Caco-2 (cell line): ENCODE measurements at regions not wholly inside any gene's neighbourhood (a gene's known extent, or its start where the extent isn't known, plus 50 kb on each side); places are given as distances from the start of the nearest gene placed in this dataset.

Experiments
- BruUV-seq: library from RNA; stranded (reverse); fragments of 400-500 nt; replicated peaks from 2 replicates; lab custom pipeline; 2021; lab: Mats Ljungman, UMichigan
- CTCF ChIA-PET: fragments of 300-600 bp; sonication (Branson Sonifier 250); formaldehyde crosslinking; loops from one replicate; lab custom pipeline; 2022; ENCODE audit warnings: antibody characterized with exemption; lab: Charles Lee
- POLR2A ChIA-PET: fragments of 300-600 bp; sonication (Branson Sonifier 250); formaldehyde crosslinking; loops from one replicate; lab custom pipeline; 2022; ENCODE audit warnings: antibody characterized with exemption; lab: Charles Lee
- DNase-seq, 2 experiments: peaks; one replicate each; pipeline versions ENCODE4 v3.0.0 to v3.0.0-alpha.2; 2020 to 2022
- H3K27me3 ChIP-seq: replicated peaks from 2 replicates; pipeline ENCODE4 v1.6.0; 2011; ENCODE audit warnings: low read length; ENCODE audit not compliant: control insufficient read depth, insufficient read depth
- H3K36me3 ChIP-seq: 2 replicates; pipeline ENCODE4 v1.5.1; 2011; ENCODE audit warnings: low read length; ENCODE audit not compliant: control insufficient read depth, insufficient read depth
- H3K4me1 ChIP-seq: fragments of 250-450 bp; sonication (Bioruptor Pico); 2 replicates; pipeline ENCODE4 v1.5.1; 2020; ENCODE audit warnings: mild to moderate bottlenecking
- H3K4me3 ChIP-seq: 2 replicates; pipeline ENCODE4 v1.5.1; 2011; ENCODE audit warnings: low read depth, mild to moderate bottlenecking, control low read depth, low read length
- H3K9me3 ChIP-seq: fragments of 250-450 bp; sonication (Bioruptor Pico); 2 replicates; pipeline ENCODE4 v1.5.1; 2020; ENCODE audit warnings: mild to moderate bottlenecking, moderate library complexity
- H3K27ac Mint-ChIP-seq: one replicate; pipeline ENCODE4 v1.8.0; 2022; ENCODE audit warnings: mixed read lengths; ENCODE audit not compliant: unreplicated experiment
- H3K27me3 Mint-ChIP-seq: one replicate; pipeline ENCODE4 v1.8.0; 2022; ENCODE audit warnings: mixed read lengths; ENCODE audit not compliant: insufficient read depth, unreplicated experiment
- H3K36me3 Mint-ChIP-seq: one replicate; pipeline ENCODE4 v1.8.0; 2022; ENCODE audit warnings: mild to moderate bottlenecking, mixed read lengths; ENCODE audit not compliant: insufficient read depth, unreplicated experiment
- H3K4me1 Mint-ChIP-seq: one replicate; pipeline ENCODE4 v1.8.0; 2022; ENCODE audit warnings: low read depth, mixed read lengths; ENCODE audit not compliant: unreplicated experiment
- H3K4me3 Mint-ChIP-seq: one replicate; pipeline ENCODE4 v1.8.0; 2022; ENCODE audit warnings: mild to moderate bottlenecking, moderate library complexity, mixed read lengths; ENCODE audit not compliant: unreplicated experiment
- H3K9me3 Mint-ChIP-seq: one replicate; pipeline ENCODE4 v1.8.0; 2022; ENCODE audit warnings: mixed read lengths; ENCODE audit not compliant: unreplicated experiment
- intact Hi-C: fragments of 100-400 bp; cut with micrococcal nuclease; formaldehyde crosslinking; loops from one replicate; pipeline ENCODE4 v1.10.0; 2022; ENCODE audit not compliant: unreplicated experiment
- TF ChIP-seq, protein P1 (sequence below), 2 experiments: fragments of 200-600 bp in 1 of 2; IDR thresholded peaks; 1 replicate in 1 of 2; 2 replicates in 1 of 2; pipeline versions ENCODE4 v1.5.1 to v1.8.0; 2011 to 2022; ENCODE audit warnings: antibody characterized with exemption in 1 of 2, control low read depth in 1 of 2, inconsistent platforms in 1 of 2, low read depth in 1 of 2, low read length in 1 of 2, mild to moderate bottlenecking in 1 of 2, moderate library complexity in 1 of 2; ENCODE audit not compliant: insufficient read depth in 1 of 2, severe bottlenecking in 1 of 2, unreplicated experiment in 1 of 2

DNA sequence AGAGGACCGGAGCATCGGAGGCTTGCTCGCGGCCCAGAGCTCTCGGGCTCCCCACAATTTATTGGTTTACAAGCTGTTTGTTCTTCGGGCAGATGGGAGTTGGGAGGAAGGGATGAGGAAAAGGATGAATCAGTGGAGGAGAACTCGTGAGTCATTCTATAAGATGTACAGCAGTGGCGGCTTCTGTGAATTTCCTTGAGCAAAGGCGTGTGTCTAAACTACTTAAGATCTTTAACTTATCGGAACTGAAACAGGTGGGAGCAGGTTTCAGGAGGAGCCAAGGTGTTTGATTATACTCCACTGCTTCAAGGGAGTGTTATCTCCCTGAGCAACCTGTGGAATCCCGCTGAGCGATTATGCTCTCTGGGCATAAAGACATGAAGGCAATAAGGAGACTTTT, 50.5 kb upstream of the IBTK start:
- CTCF ChIA-PET = no interaction called here
- intact Hi-C loops = no loop called here
- POLR2A ChIA-PET = no interaction called here
- no peaks in the 10 kb centered on the region for H3K27me3 Mint-ChIP-seq
- peak overlapping the region; percentile 43 for H3K4me3 Mint-ChIP-seq
- Histone ChIP-seq H3K4me3 (no peak overlapping the region), H3K27me3 (no peaks in the 10 kb centered on the region), H3K4me1 (no peaks in the 10 kb centered on the region), H3K36me3 (no peaks in the 10 kb centered on the region), H3K9me3 (peaks cover 6% of the 10 kb centered on the region)
- peak overlapping the region; percentile 80 for H3K27ac Mint-ChIP-seq
- no peaks in the 10 kb centered on the region for H3K36me3 Mint-ChIP-seq
- TF ChIP-seq, protein P1, sequence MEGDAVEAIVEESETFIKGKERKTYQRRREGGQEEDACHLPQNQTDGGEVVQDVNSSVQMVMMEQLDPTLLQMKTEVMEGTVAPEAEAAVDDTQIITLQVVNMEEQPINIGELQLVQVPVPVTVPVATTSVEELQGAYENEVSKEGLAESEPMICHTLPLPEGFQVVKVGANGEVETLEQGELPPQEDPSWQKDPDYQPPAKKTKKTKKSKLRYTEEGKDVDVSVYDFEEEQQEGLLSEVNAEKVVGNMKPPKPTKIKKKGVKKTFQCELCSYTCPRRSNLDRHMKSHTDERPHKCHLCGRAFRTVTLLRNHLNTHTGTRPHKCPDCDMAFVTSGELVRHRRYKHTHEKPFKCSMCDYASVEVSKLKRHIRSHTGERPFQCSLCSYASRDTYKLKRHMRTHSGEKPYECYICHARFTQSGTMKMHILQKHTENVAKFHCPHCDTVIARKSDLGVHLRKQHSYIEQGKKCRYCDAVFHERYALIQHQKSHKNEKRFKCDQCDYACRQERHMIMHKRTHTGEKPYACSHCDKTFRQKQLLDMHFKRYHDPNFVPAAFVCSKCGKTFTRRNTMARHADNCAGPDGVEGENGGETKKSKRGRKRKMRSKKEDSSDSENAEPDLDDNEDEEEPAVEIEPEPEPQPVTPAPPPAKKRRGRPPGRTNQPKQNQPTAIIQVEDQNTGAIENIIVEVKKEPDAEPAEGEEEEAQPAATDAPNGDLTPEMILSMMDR (IDR thresholded peaks at IDR 0.05; ENCODE audit: insufficient read depth in 1 of 2, low read depth in 1 of 2, low read length in 1 of 2, severe bottlenecking in 1 of 2, unreplicated experiment in 1 of 2) = no peak
- peak; percentile 15 to 55 for DNase-seq
- BruUV-seq = no TSS peak
- peaks cover 13% of the 10 kb centered on the region for H3K4me1 Mint-ChIP-seq
- peaks cover 13% of the 10 kb centered on the region for H3K9me3 Mint-ChIP-seq
